GM23338 (cell line): ENCODE measurements at regions not wholly inside any gene's neighbourhood (a gene's known extent, or its start where the extent isn't known, plus 50 kb on each side); places are given as distances from the start of the nearest gene placed in this dataset.

Source experiments
- ATAC-seq: fragments of 200-7000 bp; cut with Tn5 transposase; 3 replicates; pipeline ENCODE4 v1.9.1; 2020
- DNase-seq: peaks from one replicate; pipeline ENCODE4 v3.0.0-alpha.2; 2015; ENCODE audit warnings: low spot score
- H2AFZ ChIP-seq: fragments of 200-600 bp; sonication (generic); 2 replicates; pipeline ENCODE4 v1.8.0; 2016; ENCODE audit warnings: antibody characterized with exemption, mild to moderate bottlenecking, moderate library complexity
- H3F3A ChIP-seq: fragments of 200-600 bp; sonication (generic); replicated peaks from 2 replicates; pipeline ENCODE4 v1.8.0; 2017; ENCODE audit warnings: antibody characterized with exemption, mixed run types, low read depth
- H3K27ac ChIP-seq: fragments of 200-600 bp; sonication (generic); 2 replicates; pipeline ENCODE4 v1.6.1; 2016; ENCODE audit warnings: low read depth
- H3K27me3 ChIP-seq: fragments of 200-600 bp; sonication (generic); 2 replicates; pipeline ENCODE4 v1.8.0; 2016; ENCODE audit warnings: mild to moderate bottlenecking, mixed run types, moderate library complexity; ENCODE audit not compliant: insufficient read depth
- H3K36me3 ChIP-seq: fragments of 200-600 bp; sonication (generic); 2 replicates; pipeline ENCODE4 v1.8.0; 2016; ENCODE audit warnings: mild to moderate bottlenecking; ENCODE audit not compliant: insufficient read depth
- H3K4me1 ChIP-seq: fragments of 200-600 bp; sonication (generic); 2 replicates; pipeline ENCODE4 v1.8.0; 2016; ENCODE audit warnings: mild to moderate bottlenecking, moderate library complexity; ENCODE audit not compliant: insufficient read depth
- H3K4me2 ChIP-seq: fragments of 200-600 bp; sonication (generic); 2 replicates; pipeline ENCODE4 v1.7.1; 2017; ENCODE audit warnings: mixed run types
- H3K4me3 ChIP-seq: fragments of 200-600 bp; sonication (generic); 2 replicates; pipeline ENCODE4 v1.6.1; 2016; ENCODE audit warnings: mixed run types
- H3K79me2 ChIP-seq: fragments of 200-600 bp; sonication (generic); replicated peaks from 2 replicates; pipeline ENCODE4 v1.8.0; 2017; ENCODE audit warnings: mild to moderate bottlenecking; ENCODE audit not compliant: insufficient read depth
- H3K9me2 ChIP-seq: fragments of 200-600 bp; sonication (generic); 2 replicates; pipeline ENCODE4 v1.8.0; 2017; ENCODE audit not compliant: insufficient read depth
- H4K20me1 ChIP-seq: fragments of 200-600 bp; sonication (generic); replicated peaks from 2 replicates; pipeline ENCODE4 v1.8.0; 2017; ENCODE audit warnings: mild to moderate bottlenecking; ENCODE audit not compliant: insufficient read depth
- H3K27ac Mint-ChIP-seq: 2 replicates; pipeline ENCODE4 v1.8.0; 2020; ENCODE audit warnings: inconsistent platforms, mild to moderate bottlenecking, moderate library complexity, mixed read lengths
- H3K27me3 Mint-ChIP-seq: 3 replicates; pipeline ENCODE4 v1.8.0; 2022; ENCODE audit warnings: low read depth, mild to moderate bottlenecking, moderate library complexity, mixed read lengths, inconsistent platforms; ENCODE audit not compliant: insufficient read depth, poor library complexity
- H3K36me3 Mint-ChIP-seq: 3 replicates; pipeline ENCODE4 v1.8.0; 2021; ENCODE audit warnings: low read depth, mild to moderate bottlenecking, inconsistent platforms, moderate library complexity, mixed read lengths
- H3K4me1 Mint-ChIP-seq: 3 replicates; pipeline ENCODE4 v1.8.0; 2020; ENCODE audit warnings: mild to moderate bottlenecking, inconsistent platforms, mixed read lengths
- H3K4me3 Mint-ChIP-seq: 3 replicates; pipeline ENCODE4 v1.8.0; 2021; ENCODE audit warnings: moderate library complexity, mild to moderate bottlenecking, inconsistent platforms, mixed read lengths
- H3K9me3 Mint-ChIP-seq: 3 replicates; pipeline ENCODE4 v1.8.0; 2020; ENCODE audit warnings: moderate library complexity, mild to moderate bottlenecking, inconsistent platforms, mixed read lengths
- CREB1 ChIP-seq: fragments of 250-450 bp; sonication (Bioruptor Pico); IDR thresholded peaks from 2 replicates; pipeline ENCODE4 v1.5.0; 2020; ENCODE audit warnings: low read depth, mild to moderate bottlenecking, moderate library complexity
- CTCF ChIP-seq, 2 experiments: fragments of 200-600 bp in 1 of 2; sonication (generic) in 1 of 2; conservative IDR thresholded peaks; 2 replicates each; pipeline versions ENCODE4 v1.5.1 to v1.6.1; 2016 to 2017; ENCODE audit warnings: antibody characterized with exemption in 2 of 2, low read depth in 2 of 2, mild to moderate bottlenecking in 2 of 2, moderate library complexity in 1 of 2
- ETS1 ChIP-seq: IDR thresholded peaks from 2 replicates; pipeline ENCODE4 v1.6.1; 2016; ENCODE audit warnings: antibody characterized with exemption
- EZH2 ChIP-seq: fragments of 200-600 bp; sonication (generic); IDR thresholded peaks from one replicate; pipeline ENCODE4 v1.8.0; 2017; ENCODE audit warnings: antibody characterized with exemption, mild to moderate bottlenecking, low read depth; ENCODE audit not compliant: unreplicated experiment
- POLR2AphosphoS5 ChIP-seq: IDR thresholded peaks from 2 replicates; pipeline ENCODE4 v1.6.1; 2016; ENCODE audit warnings: antibody characterized with exemption, low read depth
- REST ChIP-seq: IDR thresholded peaks from one replicate; pipeline ENCODE4 v1.6.1; 2018; ENCODE audit warnings: antibody characterized with exemption; ENCODE audit not compliant: unreplicated experiment
- ZNF114 ChIP-seq: fragments of 250-450 bp; sonication (Bioruptor Pico); IDR thresholded peaks from 2 replicates; pipeline ENCODE4 v1.5.0; 2020; ENCODE audit warnings: mild to moderate bottlenecking, moderate library complexity
- ZNF331 ChIP-seq: fragments of 250-450 bp; sonication (Bioruptor Pico); IDR thresholded peaks from 2 replicates; pipeline ENCODE4 v1.5.0; 2020; ENCODE audit warnings: low read depth, mild to moderate bottlenecking, moderate library complexity
- ZNF462 ChIP-seq: fragments of 250-450 bp; sonication (Bioruptor Pico); IDR thresholded peaks from 2 replicates; pipeline ENCODE4 v1.5.0; 2020; ENCODE audit warnings: mild to moderate bottlenecking, moderate library complexity

- no peak for TF ChIP-seq ZNF462 (CRISPR knock-in tag)
- TF ChIP-seq CREB1 (CRISPR knock-in tag): no peak
- TF ChIP-seq POLR2AphosphoS5: no peak
Observed at GRCh38 chr2:144125751-144126150, 394.2 kb downstream of the ZEB2 start (continued).

GRCh38 chr2:144124882-144125281, 395.0 kb downstream of the ZEB2 start:
- ATAC-seq (no peak), DNase-seq (no peak)
- no peak overlapping the region for H2AFZ ChIP-seq
- no peaks in the 10 kb centered on the region for H3K9me3 Mint-ChIP-seq
- no peaks in the 10 kb centered on the region for H3K27me3 ChIP-seq
- no peak overlapping the region for H3K27ac ChIP-seq
- H4K20me1 ChIP-seq: no peaks in the 10 kb centered on the region
- no peaks in the 10 kb centered on the region for H3K36me3 Mint-ChIP-seq
- H3K4me3 ChIP-seq: no peak overlapping the region
- H3K27ac Mint-ChIP-seq: no peak overlapping the region
- H3K4me1 ChIP-seq: no peaks in the 10 kb centered on the region
- H3K4me3 Mint-ChIP-seq: no peak overlapping the region
- H3K79me2 ChIP-seq: no peaks in the 10 kb centered on the region
- H3K4me2 ChIP-seq: no peak overlapping the region
- H3K9me2 ChIP-seq: no peaks in the 10 kb centered on the region
- no peaks in the 10 kb centered on the region for H3K4me1 Mint-ChIP-seq
- no peaks in the 10 kb centered on the region for H3K36me3 ChIP-seq
- H3K27me3 Mint-ChIP-seq: peaks cover 1% of the 10 kb centered on the region
- H3F3A ChIP-seq: no peaks in the 10 kb centered on the region
- TF ChIP-seq EZH2: no peak
- TF ChIP-seq REST: no peak
- no peak for TF ChIP-seq CTCF (conservative IDR thresholded peaks at IDR 0.05; ENCODE audit: low read depth in 2 of 2)
- TF ChIP-seq ETS1: no peak
- no peak for TF ChIP-seq ZNF331 (CRISPR knock-in tag)
- no peak for TF ChIP-seq ZNF114 (CRISPR knock-in tag)
